ENCODE measurements at regions not wholly inside any gene's neighbourhood (a gene's known extent, or its start where the extent isn't known, plus 50 kb on each side); places are given as distances from the start of the nearest gene placed in this dataset.

GRCh38 chr4:126271292-126271691 lies 956.5 kb downstream of the FAT4 start:
- Histone ChIP-seq H3K36me3 (ENCODE audit: low read depth) (no peaks in the 10 kb centered on the region), H2AFZ (no peak overlapping the region), H3K9ac (no peak overlapping the region), H3K9me2 (ENCODE audit: insufficient read depth) (no peaks in the 10 kb centered on the region), H3K27me3 (replicated peaks; ENCODE audit: insufficient read depth) (no peaks in the 10 kb centered on the region), H3K4me3 (no peak overlapping the region), H3K4me1 (ENCODE audit: insufficient read depth) (peaks cover 27% of the 10 kb centered on the region), H3K27ac (no peak overlapping the region), H4K20me1 (ENCODE audit: insufficient read depth) (no peaks in the 10 kb centered on the region), H3F3A (ENCODE audit: insufficient read depth) (peaks cover 13% of the 10 kb centered on the region), H3K4me2 (ENCODE audit: unreplicated experiment) (no peak overlapping the region), H3K9me3 (ENCODE audit: low read depth) (no peaks in the 10 kb centered on the region), H3K79me2 (ENCODE audit: insufficient read depth) (no peaks in the 10 kb centered on the region)
- no peak for DNase-seq
- 7 to 13% methylated on average over 1 of the region's 1 CpG for WGBS, 2 experiments (ENCODE audit: low coverage in 1 of 2, low lambda C conversion rate in 2 of 2, missing lambda C conversion rate in 2 of 2)
- in situ Hi-C loops (cut with MboI), result no loop called here
- TF ChIP-seq EZH2 (IDR thresholded peaks at IDR 0.05; ENCODE audit: insufficient read depth, poor library complexity, severe bottlenecking) (no peak), EZH2phosphoT487 (IDR thresholded peaks at IDR 0.05; ENCODE audit: insufficient read depth, low read depth) (no peak)

GRCh38 chr4:126273746-126274145 lies 959.0 kb downstream of the FAT4 start:
- Histone ChIP-seq H3K4me3 (no peak overlapping the region), H4K20me1 (ENCODE audit: insufficient read depth) (no peaks in the 10 kb centered on the region), H3K9me2 (ENCODE audit: insufficient read depth) (no peaks in the 10 kb centered on the region), H3K79me2 (ENCODE audit: insufficient read depth) (no peaks in the 10 kb centered on the region), H3K27me3 (replicated peaks; ENCODE audit: insufficient read depth) (no peaks in the 10 kb centered on the region), H3K27ac (no peak overlapping the region), H2AFZ (no peak overlapping the region), H3F3A (ENCODE audit: insufficient read depth) (no peaks in the 10 kb centered on the region), H3K4me1 (ENCODE audit: insufficient read depth) (peaks cover 5% of the 10 kb centered on the region; the same call in 1 of the 2 replicates), H3K9ac (no peak overlapping the region), H3K9me3 (ENCODE audit: low read depth) (no peaks in the 10 kb centered on the region), H3K36me3 (ENCODE audit: low read depth) (no peaks in the 10 kb centered on the region), H3K4me2 (ENCODE audit: unreplicated experiment) (no peak overlapping the region)
- TF ChIP-seq EZH2phosphoT487 (IDR thresholded peaks at IDR 0.05; ENCODE audit: insufficient read depth, low read depth) (no peak), EZH2 (IDR thresholded peaks at IDR 0.05; ENCODE audit: insufficient read depth, poor library complexity, severe bottlenecking) (no peak)
- no peak for DNase-seq
- in situ Hi-C loops (cut with MboI), result no loop called here
- 80 to 82% methylated on average over 2 of the region's 2 CpGs for WGBS, 2 experiments (ENCODE audit: low coverage in 1 of 2, low lambda C conversion rate in 2 of 2, missing lambda C conversion rate in 2 of 2)

GRCh38 chr4:126291886-126292285 lies 977.1 kb downstream of the FAT4 start:
- Histone ChIP-seq H3K4me3 (no peak overlapping the region), H3K4me1 (ENCODE audit: insufficient read depth) (no peaks in the 10 kb centered on the region), H2AFZ (no peak overlapping the region), H3K36me3 (ENCODE audit: low read depth) (no peaks in the 10 kb centered on the region), H3K9me3 (ENCODE audit: low read depth) (no peaks in the 10 kb centered on the region), H3K9me2 (ENCODE audit: insufficient read depth) (no peaks in the 10 kb centered on the region; the same call in 1 of the 2 replicates), H4K20me1 (ENCODE audit: insufficient read depth) (no peaks in the 10 kb centered on the region), H3K79me2 (ENCODE audit: insufficient read depth) (no peaks in the 10 kb centered on the region), H3K9ac (no peak overlapping the region), H3K4me2 (ENCODE audit: unreplicated experiment) (no peak overlapping the region), H3K27me3 (replicated peaks; ENCODE audit: insufficient read depth) (no peaks in the 10 kb centered on the region), H3K27ac (no peak overlapping the region), H3F3A (ENCODE audit: insufficient read depth) (no peaks in the 10 kb centered on the region)
- no peak for TF ChIP-seq EZH2phosphoT487 (IDR thresholded peaks at IDR 0.05; ENCODE audit: insufficient read depth, low read depth)
- TF ChIP-seq EZH2 (IDR thresholded peaks at IDR 0.05; ENCODE audit: insufficient read depth, poor library complexity, severe bottlenecking), result no peak
- WGBS, 2 experiments (ENCODE audit: low coverage in 1 of 2, low lambda C conversion rate in 2 of 2, missing lambda C conversion rate in 2 of 2), result 30 to 43% methylated on average over 1 of the region's 1 CpG
- DNase-seq, result no peak
- in situ Hi-C loops (cut with MboI), result no loop called here

- Histone ChIP-seq H3K9me3 (ENCODE audit: low read depth) (no peaks in the 10 kb centered on the region), H3K79me2 (ENCODE audit: insufficient read depth) (no peaks in the 10 kb centered on the region), H3K4me2 (ENCODE audit: unreplicated experiment) (no peak overlapping the region), H2AFZ (no peak overlapping the region), H3K27me3 (replicated peaks; ENCODE audit: insufficient read depth) (no peaks in the 10 kb centered on the region), H3F3A (ENCODE audit: insufficient read depth) (no peaks in the 10 kb centered on the region), H4K20me1 (ENCODE audit: insufficient read depth) (no peaks in the 10 kb centered on the region), H3K9me2 (ENCODE audit: insufficient read depth) (no peaks in the 10 kb centered on the region), H3K9ac (no peak overlapping the region), H3K36me3 (ENCODE audit: low read depth) (no peaks in the 10 kb centered on the region), H3K27ac (no peak overlapping the region), H3K4me1 (ENCODE audit: insufficient read depth) (no peaks in the 10 kb centered on the region), H3K4me3 (no peak overlapping the region)
- no peak for DNase-seq
- in situ Hi-C loops (cut with MboI), result no loop called here
- WGBS, 2 experiments (ENCODE audit: low coverage in 1 of 2, low lambda C conversion rate in 2 of 2, missing lambda C conversion rate in 2 of 2), result 57 to 81% methylated on average over 1 of the region's 1 CpG
- TF ChIP-seq EZH2phosphoT487 (IDR thresholded peaks at IDR 0.05; ENCODE audit: insufficient read depth, low read depth), result no peak
- no peak for TF ChIP-seq EZH2 (IDR thresholded peaks at IDR 0.05; ENCODE audit: insufficient read depth, poor library complexity, severe bottlenecking)
Observed at GRCh38 chr4:126298271-126298670, 983.5 kb downstream of the FAT4 start.

Data from GM23248 (cell line).